ENCODE measurements at regions not wholly inside any gene's neighbourhood (a gene's known extent, or its start where the extent isn't known, plus 50 kb on each side); places are given as distances from the start of the nearest gene placed in this dataset.

DNA sequence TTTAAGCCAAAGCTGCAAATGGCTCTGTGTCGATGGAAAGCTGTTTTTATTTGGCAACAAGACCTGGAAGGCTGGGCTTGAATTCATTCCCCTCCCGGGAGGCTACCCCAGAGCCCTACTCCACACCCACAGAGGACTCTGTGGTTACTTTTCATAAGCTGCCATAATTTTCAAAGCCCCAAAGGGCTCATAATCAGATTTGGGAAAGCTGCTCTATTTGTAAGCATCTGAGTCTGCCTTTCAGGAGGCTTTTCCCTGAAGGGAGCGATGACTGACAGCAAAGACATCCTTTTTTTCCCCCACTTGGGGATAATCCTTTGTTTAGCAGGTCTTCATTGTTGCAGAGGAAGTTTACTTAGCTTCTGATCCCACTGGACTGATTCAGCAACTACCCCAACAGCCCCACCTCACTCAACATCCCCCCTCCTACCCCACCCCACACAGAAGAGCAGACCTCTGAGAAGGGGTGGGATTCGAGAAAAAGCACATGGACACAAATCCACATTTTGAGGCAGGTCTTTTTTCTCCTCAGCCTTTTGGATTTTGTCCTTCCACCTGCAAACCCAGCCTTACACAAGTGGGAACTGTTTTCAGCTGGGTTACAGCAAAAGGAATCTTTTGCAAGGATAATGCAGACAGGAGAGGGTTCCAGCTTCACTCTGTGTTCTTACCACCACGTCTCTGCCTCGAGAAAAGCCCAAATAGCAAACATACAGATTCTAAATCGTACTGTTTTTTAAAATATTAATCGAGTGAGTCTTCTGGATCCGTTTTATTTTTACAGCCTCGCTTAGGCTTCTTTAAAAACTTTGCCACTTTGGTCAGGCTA lies 244.4 kb upstream of the TUT7 start:
- Histone ChIP-seq H3K9me3 (ENCODE audit: low read depth) (no peaks in the 10 kb centered on the region), H3K36me3 (no peaks in the 10 kb centered on the region), H3K27ac (no peak overlapping the region), H3K4me3 (no peak overlapping the region), H3K27me3 (no peaks in the 10 kb centered on the region), H3K4me1 (ENCODE audit: low read depth) (peaks cover 18% of the 10 kb centered on the region)
- TF ChIP-seq, protein P1, sequence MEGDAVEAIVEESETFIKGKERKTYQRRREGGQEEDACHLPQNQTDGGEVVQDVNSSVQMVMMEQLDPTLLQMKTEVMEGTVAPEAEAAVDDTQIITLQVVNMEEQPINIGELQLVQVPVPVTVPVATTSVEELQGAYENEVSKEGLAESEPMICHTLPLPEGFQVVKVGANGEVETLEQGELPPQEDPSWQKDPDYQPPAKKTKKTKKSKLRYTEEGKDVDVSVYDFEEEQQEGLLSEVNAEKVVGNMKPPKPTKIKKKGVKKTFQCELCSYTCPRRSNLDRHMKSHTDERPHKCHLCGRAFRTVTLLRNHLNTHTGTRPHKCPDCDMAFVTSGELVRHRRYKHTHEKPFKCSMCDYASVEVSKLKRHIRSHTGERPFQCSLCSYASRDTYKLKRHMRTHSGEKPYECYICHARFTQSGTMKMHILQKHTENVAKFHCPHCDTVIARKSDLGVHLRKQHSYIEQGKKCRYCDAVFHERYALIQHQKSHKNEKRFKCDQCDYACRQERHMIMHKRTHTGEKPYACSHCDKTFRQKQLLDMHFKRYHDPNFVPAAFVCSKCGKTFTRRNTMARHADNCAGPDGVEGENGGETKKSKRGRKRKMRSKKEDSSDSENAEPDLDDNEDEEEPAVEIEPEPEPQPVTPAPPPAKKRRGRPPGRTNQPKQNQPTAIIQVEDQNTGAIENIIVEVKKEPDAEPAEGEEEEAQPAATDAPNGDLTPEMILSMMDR (IDR thresholded peaks at IDR 0.05; ENCODE audit: low read depth, low read length) = no peak
- DNase-seq (ENCODE audit: low read depth in 1 of 2, low spot score in 1 of 2) = peak in 1 of 2 donors; percentile 15

DNA sequence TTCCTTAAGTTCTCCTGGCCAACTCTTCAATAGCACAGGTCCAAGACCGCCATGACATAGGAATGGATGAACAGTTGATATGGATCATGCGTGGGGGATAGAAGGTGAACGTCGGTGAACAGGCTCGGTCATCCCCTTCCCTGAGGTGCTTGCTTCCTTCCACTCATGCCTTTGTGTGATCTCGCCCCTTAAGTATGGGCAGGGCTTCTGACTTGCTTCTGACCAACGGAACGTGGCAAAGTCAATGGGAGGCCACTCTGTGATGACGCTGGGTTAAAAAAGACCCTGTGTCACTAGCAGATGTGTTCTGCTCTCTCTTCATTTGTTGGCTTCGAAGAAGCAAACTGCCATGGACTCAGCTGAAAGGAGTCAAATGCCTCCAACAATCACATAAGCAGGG lies 240.5 kb upstream of the TUT7 start:
- no peak for DNase-seq (ENCODE audit: low read depth in 1 of 2, low spot score in 1 of 2)
- H3K27ac ChIP-seq = no peak overlapping the region
- no peak overlapping the region for H3K4me3 ChIP-seq

DNA sequence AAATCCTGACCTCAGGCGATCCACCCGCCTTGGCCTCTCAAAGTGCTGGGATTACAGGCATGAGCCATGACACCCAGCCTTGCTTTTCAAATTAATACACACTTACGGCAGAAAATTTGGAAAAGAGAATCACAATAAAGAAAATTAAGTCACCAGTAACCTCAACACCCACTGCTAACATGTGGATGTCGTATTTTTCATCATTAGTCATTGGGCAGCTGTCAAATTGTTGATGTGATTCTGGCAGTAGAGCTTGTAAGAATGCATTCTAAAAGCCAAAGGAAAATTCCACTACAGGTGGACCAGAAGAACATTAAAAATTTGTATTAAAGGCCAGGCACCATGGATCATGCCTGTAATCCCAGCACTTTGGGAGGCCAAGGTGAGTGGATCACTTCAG lies 237.3 kb upstream of the TUT7 start:
- Histone ChIP-seq H3K4me1 (ENCODE audit: low read depth) (no peaks in the 10 kb centered on the region), H3K27ac (no peak overlapping the region), H3K36me3 (no peaks in the 10 kb centered on the region), H3K9me3 (ENCODE audit: low read depth) (no peaks in the 10 kb centered on the region), H3K27me3 (no peaks in the 10 kb centered on the region), H3K4me3 (no peak overlapping the region)
- TF ChIP-seq, protein P1 (IDR thresholded peaks at IDR 0.05; ENCODE audit: low read depth, low read length) = no peak
- no peak for DNase-seq (ENCODE audit: low read depth in 1 of 2, low spot score in 1 of 2)

More for the DNA sequence above, 240.5 kb upstream of the TUT7 start:
- H3K36me3 ChIP-seq = no peaks in the 10 kb centered on the region
- H3K4me1 ChIP-seq (ENCODE audit: low read depth) = no peaks in the 10 kb centered on the region
- TF ChIP-seq, protein P1 (IDR thresholded peaks at IDR 0.05; ENCODE audit: low read depth, low read length) = no peak
- no peaks in the 10 kb centered on the region for H3K9me3 ChIP-seq (ENCODE audit: low read depth)
- no peaks in the 10 kb centered on the region for H3K27me3 ChIP-seq

DNA sequence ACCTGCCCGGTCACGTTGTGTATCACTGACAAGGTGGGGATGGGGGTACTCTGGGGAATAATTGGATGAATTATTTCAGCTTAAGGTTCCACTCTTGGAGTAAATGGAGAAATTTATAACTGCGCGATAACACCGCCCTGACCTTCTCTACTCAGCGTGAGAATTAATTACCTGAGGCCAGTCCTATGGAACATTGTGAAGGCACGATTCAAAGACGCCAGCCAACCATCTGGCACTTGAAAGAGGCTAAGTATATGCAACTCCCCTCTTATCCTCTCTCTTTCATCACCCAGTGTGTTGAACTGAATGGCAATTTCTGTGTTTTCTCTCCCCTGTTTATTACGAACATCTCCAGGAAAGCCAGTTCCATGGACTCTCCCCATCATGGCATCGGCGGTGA lies 235.5 kb upstream of the TUT7 start:
- no peak for DNase-seq (ENCODE audit: low read depth in 1 of 2, low spot score in 1 of 2)
- Histone ChIP-seq H3K4me3 (no peak overlapping the region), H3K9me3 (ENCODE audit: low read depth) (no peaks in the 10 kb centered on the region), H3K27me3 (no peaks in the 10 kb centered on the region), H3K27ac (no peak overlapping the region), H3K4me1 (ENCODE audit: low read depth) (peaks cover 13% of the 10 kb centered on the region), H3K36me3 (no peaks in the 10 kb centered on the region)
- TF ChIP-seq, protein P1 (IDR thresholded peaks at IDR 0.05; ENCODE audit: low read depth, low read length) = no peak

DNA sequence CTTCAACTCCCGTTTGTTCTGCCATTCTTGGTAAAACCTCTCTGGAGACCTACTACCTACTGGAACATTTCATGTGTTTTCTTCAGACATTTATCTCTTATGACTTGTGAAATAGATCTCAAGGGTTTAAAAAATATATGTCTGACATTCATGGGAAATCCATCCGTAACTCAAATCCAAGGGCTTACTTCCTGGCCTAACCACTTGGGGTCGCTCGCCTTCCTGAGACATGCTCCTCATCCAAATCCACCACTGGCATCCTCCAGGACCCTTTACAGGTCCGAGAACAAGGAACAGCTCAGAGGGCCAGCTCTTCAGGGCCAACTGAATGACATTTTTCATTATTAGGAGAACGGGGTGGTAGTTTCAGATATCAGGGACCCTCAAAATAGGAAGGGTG lies 235.1 kb upstream of the TUT7 start:
- TF ChIP-seq, protein P1 (IDR thresholded peaks at IDR 0.05; ENCODE audit: low read depth, low read length) = peak; percentile 5
- Histone ChIP-seq H3K9me3 (ENCODE audit: low read depth) (no peaks in the 10 kb centered on the region), H3K4me1 (ENCODE audit: low read depth) (peaks cover 13% of the 10 kb centered on the region), H3K4me3 (no peak overlapping the region), H3K36me3 (no peaks in the 10 kb centered on the region), H3K27ac (no peak overlapping the region), H3K27me3 (no peaks in the 10 kb centered on the region)
- no peak for DNase-seq (ENCODE audit: low read depth in 1 of 2, low spot score in 1 of 2)
